Islet precursor cell (in vitro differentiated cells): ENCODE measurements at regions not wholly inside any gene's neighbourhood (a gene's known extent, or its start where the extent isn't known, plus 50 kb on each side); places are given as distances from the start of the nearest gene placed in this dataset.

Source experiments
- DNase-seq: peaks from one replicate; pipeline ENCODE4 v3.0.0-alpha.2; 2018

DNA sequence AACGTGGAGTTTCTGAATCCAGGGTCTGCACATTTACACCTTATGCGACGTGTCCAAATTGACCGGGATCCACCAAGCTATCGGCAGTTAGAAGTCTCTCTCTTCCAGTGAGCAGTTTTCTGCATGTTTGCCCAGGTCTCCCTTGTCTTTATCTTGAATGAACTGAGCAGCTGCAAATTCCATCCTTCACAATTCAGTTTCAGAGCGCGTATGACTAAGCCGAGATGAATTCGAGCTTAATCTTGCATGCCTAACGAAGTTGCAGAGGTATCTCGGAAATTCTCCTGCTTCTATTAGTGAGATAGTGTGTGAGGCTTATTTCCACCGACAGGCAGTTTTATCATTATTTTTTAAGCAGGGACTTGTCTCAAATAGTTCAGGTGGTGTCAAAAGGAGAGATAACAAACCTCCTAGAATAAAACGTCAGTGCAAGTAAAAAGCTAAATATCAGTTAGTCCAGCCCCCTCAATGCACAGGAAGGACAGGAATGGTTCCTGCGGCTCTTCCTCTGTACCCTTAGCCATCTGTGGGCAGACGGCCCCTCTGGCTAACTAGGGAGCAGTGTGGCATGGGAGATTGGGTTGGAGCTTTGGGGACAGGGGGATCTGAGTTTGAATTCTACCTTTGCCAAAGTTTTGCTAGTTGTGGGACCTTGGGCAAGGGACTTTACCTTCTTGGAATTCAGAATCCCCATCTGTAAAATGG is 93.0 kb upstream of the GPR139 start:
- DNase-seq, result peak; percentile 68

GRCh38 chr16:20153444-20153843 is 79.8 kb upstream of the GPR139 start:
- no peak for DNase-seq

DNA sequence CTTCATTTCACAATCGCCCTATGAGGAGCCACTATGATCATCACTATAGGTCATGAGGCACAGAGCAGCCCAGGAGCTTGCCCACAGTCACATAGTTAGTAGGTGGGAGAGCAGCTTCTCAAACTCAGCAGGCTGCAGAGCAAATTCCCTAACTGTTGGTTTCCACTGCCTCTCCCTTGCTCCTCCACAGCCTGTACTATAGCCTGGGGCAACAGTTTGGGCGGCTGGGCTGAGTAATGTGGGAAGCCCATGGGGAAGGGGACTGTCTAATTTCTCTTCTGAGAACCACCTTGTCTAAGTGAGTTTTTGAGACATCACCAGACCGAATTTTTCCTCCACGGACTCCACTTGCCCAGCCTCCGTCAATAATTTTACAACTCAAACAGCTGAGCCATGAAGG is 73.4 kb upstream of the GPR139 start:
- peak; percentile 84 for DNase-seq

GRCh38 chr16:20141956-20142355 is 68.3 kb upstream of the GPR139 start:
- DNase-seq, result no peak

- DNase-seq, result no peak
These were observed 64.2 kb upstream of the GPR139 start for GRCh38 chr16:20137909-20138308.

GRCh38 chr16:20137194-20137593 is 63.5 kb upstream of the GPR139 start:
- no peak for DNase-seq

DNA sequence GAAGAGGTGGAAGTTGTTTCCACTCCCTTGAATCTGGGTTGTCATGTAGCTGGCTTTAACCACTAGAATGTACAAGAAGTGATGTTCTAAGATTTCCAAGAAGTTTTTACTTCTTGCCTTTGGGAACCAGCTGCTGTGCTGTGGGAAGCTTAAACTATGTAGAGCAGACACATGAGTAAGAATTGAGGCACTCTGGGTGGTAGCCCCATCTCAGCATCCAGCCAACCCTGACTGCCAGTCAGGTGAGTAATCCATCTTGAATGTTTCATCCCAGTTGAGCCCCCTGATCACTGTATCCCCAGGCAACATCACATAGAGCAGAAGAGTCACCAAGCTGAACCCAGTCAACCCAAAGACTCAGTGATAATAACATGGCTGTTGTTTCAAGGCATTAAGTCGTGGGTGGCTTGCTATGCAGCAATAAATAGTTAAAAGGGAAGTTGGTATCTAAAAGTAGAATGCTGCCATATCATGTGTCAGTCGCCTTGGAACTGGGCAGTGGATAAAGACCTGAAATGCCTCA is 62.8 kb upstream of the GPR139 start:
- no peak for DNase-seq

- no peak for DNase-seq
These were observed 55.7 kb upstream of the GPR139 start for GRCh38 chr16:20129375-20129774.
